SIG-M5 treated with dmso at 0.1 percent for 504 hours (cell line): ENCODE measurements at regions not wholly inside any gene's neighbourhood (a gene's known extent, or its start where the extent isn't known, plus 50 kb on each side); places are given as distances from the start of the nearest gene placed in this dataset.

Experiments used
- DNase-seq: peaks from one replicate; lab custom pipeline; 2025; ENCODE audit not compliant: unreplicated experiment; lab: John Stamatoyannopoulos, UW

DNA sequence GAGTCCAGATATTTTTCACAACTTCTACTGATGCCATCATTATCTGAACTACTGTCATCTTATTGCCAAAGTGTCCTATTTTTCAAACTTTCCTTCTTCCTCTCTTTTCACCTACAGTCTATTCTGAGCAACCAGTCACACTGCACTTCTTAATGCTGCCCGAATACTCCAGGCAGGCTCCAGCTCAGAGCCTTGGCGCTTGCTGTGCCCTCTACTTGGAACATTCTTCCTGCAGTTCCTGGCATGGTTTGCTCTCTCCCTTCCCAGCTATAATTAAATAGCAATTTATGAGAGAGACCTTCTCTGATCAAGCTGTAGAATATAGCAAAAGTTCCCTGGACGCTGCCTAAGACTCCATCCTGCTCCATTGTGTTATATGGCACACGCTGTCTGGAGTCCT is 831.6 kb downstream of the QKI start:
- no peak for DNase-seq

DNA sequence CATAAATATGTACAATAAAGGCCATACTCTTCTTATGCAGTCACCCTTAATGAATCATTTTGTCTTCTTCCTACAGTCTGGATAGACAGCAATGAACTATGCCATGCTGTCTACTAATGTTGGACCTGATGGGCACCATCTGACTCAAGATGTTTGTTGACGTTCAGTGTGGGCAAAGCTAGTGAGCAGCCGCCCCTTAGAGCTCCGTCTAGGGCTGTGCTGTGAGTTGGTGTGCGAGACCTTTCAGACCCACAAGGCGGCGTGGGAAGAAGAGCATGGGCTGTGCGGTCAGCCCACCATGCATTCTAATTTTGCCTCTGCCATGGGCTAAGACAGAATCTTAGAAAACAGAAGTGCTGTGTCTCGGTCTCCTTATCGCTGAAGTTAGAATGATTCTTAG is 829.4 kb downstream of the QKI start:
- DNase-seq, result no peak

DNA sequence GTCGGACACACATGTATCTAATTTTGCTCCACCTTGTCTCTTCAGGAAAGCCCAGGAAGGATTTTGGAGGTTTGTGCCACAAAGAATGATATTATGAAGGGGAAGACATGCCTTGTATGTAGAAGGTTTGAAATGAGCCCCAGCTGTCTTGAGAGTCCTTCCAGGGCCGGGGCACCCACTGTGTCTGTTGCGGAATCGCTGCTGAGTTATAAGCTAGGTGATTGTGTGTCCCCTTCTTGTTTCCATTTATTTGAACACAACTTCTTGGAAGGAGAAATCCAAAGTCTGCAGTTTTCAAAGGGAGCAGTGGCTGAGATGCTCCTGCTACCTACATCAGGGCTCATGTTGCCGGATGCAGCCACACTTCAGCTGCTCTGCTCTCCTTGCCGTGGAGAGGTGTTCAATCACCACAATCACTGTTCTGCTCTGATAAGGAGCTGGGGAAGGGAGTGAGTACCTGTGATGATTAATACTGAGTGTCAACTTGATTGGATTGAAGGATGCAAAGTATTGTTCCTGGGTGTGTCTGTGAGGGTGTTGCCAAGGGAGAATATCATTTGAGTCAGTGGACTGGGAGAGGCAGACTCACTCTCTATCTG is 828.6 kb downstream of the QKI start:
- no peak for DNase-seq

DNA sequence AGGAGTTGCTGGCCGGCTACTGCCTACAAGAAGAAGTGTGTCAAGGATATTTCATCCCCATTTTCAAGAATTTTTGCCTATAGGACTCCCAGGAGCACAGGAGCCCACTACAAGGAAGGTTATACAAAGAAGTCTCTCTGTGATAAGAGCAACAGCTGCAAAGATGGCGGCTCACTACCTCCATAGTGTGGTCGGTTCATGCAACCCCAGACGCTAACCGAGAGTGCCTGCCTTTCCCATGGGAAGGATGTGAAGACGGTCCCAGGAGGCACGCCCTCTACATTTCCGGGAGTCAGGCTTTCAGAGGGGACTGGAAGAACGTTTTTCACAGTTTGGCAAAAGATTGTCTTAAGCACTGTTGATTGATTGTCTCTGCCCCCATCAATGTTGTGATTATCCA is 816.3 kb downstream of the QKI start:
- DNase-seq, result no peak

DNA sequence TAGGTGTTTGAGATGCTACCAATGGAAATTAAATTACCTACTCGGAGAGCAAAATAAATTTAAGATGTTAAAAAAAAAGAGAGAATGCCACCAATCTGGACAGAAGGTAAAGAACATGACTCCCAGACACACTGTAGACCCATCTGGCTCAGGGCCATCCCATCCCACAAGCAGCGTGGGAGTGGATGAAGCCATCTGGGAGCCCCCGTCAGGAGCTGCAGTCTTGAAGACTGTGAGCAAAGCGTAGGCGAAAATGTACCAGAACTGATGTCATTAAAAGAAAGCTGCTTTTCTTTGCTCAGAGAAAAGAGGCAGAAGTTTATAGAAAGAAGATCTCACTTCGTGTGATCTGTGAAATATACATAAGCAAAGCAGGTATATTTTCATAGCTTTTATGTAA is 815.7 kb downstream of the QKI start:
- no peak for DNase-seq

DNA sequence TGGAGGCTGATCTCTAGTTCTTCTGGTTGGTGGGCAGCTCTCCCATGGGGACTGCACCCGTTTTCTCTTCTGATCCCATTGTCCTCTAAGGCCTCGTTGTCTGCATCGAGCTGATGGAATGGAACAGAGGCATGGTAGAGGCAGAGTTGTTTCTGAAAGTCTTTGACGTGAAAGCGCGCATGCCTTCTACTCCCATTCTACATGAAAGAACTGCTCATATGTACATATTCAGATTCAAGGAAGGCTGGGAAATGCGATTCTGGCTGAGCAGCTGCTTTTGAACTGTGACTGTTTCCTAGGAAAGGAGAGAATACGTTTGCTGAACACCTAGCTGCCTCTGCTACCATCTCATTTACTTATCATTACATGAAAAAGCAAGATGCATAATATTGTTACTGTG is 815.2 kb downstream of the QKI start:
- DNase-seq, result no peak

DNA sequence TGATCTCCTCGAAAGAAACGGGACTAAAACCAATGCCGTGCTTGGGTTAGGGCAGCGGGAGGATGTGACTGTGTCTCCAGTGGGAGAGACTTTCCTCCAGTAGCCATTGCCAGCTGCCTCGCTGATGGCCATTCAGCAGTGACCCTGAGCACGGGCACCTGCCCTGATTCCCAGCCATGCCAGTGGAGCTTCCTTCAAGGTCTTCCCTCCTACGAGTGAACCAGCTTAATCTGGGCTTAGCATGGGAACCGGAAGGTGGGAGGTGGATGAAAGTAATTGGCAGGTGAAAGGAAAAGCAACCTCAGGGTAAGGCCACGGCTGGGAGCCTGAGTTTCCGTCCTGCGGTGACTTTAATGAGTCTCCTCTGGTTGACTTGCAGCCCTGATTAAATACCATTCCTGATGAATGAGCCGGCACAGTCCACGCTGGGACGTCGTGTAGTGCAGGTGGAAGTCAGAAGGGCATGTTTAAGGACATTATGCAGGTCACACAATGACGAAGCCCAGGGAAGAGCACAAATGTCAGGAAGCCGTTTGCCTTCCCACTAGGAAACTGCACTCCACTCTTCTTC is 813.5 kb downstream of the QKI start:
- no peak for DNase-seq

DNA sequence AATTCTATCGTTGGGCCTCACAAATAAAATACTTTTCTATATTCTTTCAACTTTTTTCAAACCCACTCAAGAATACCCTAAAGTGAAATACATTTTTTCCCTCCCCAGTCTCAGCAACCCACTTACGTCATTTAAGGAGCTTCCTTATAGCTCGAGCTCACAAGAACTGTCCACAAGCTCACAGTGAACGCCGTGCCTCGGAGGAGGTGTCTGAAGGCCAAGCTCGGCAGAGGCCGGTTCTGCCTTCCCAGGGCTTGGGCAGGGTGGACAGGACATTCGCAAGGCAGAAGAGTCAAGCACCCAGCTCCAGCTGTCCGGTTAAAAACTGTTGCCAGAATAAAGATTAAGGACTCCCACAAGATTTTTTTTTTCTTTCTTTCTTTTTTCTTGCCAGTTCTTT is 802.3 kb downstream of the QKI start:
- no peak for DNase-seq

DNA sequence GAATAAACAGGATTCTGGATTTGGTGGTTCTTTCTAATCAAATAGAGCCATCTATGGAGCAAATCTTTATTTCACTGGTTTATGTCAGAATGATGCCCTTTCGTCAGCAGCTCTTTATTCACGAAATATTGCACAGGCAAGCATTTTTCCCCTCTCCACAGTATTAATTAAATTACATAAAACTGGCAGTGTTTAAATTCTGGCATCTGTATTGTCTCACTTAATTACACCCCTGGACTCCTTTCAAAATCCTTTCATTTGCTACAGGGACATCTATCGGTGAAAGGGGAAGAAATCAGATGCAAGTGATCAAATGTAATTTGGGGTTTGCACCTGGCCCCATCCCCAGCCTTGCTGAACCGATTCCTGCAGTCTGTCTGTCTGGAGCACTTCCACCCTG is 801.9 kb downstream of the QKI start:
- no peak for DNase-seq

DNA sequence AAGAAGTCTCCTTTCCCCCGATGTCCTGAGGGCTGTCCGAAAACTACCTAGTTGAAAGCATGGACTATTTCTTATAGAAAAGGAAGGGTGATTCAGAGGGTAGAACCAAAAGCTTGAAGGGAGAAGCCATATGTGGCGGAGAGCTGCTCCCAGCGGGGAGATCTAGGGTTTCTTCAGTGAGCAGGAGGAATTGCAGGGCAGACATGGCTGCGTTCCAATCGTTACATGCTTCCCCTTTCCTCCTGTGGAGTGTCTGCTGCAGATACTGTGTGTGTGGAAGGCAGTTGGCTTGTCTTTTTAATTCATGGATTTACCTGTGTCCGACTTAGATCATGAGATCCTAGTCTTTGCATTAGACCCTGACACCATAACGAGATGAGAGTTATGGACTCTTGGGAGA is 799.5 kb downstream of the QKI start:
- DNase-seq, result no peak

DNA sequence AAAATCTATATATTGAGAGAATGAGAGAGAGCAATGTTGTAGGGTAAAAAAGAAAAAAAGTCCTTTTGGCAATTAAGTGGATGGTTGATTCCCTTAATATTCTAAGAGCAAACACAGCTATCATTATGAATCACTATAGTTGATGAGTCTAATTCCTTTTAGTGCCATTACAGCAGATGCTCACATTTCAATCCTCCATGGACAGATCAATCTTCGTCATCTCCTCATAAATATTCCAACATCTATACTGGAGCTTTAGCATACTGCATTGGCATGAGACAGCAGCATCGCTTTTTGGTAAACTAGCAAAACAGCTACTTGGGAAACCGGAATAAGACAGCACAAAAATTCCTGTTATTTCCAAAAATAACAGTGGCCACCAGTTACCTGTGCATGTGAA is 796.7 kb downstream of the QKI start:
- no peak for DNase-seq

DNA sequence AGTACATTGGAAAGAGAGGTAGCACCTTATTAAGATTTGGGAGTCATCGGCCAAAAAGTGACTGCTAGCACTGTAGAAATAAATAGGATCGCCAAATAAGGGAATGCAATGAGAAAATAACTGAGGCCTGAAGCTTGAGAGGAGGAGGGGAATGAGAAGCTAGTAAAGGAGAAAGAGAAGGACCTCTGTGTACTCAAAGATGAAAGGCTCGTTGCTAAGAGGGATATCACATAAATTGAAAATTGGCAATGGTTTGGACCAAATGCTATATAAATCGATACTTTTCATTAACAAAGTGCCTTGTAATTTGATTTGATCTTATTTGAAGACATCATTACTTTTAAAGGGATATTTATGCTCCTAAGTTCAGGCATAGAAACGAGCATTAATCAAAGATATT is 796.3 kb downstream of the QKI start:
- no peak for DNase-seq

DNA sequence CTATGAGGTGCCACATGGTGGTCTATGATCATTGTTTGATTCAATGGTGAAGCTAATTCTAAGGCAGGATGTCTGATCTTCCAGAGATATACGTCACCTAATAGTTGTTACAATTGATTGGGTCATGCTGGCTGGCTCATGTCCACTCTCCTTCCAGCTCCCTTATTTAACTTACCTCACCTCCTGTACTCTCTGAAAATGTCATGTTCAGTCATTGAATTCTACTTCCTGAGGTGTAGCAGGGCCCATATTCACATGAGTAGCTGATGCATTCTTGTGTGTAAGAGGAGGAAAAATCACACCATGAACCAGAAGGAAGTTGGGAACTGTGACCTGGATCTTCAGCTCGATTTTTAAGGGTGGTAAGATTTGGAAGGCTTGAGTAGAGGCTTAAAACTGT is 795.8 kb downstream of the QKI start:
- DNase-seq, result no peak

DNA sequence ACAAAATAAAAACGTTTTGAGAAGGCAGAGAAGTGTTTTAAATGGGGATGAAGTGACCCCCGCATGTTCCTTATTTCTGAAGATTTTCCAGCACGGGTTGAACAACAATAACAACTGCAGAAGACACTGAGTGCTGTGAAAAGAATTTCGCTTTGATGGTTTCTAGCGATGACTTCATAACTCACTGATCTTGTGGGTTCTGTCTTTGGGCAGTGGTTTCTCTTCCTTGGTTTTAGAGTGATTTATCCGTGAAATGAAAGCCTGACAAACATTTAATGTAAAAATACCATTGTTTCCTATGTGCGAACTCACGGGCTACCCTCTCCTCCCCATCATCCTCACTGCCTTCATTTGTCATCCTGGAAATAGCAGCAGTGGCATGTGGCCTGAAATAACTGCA is 793.9 kb downstream of the QKI start:
- DNase-seq, result no peak

DNA sequence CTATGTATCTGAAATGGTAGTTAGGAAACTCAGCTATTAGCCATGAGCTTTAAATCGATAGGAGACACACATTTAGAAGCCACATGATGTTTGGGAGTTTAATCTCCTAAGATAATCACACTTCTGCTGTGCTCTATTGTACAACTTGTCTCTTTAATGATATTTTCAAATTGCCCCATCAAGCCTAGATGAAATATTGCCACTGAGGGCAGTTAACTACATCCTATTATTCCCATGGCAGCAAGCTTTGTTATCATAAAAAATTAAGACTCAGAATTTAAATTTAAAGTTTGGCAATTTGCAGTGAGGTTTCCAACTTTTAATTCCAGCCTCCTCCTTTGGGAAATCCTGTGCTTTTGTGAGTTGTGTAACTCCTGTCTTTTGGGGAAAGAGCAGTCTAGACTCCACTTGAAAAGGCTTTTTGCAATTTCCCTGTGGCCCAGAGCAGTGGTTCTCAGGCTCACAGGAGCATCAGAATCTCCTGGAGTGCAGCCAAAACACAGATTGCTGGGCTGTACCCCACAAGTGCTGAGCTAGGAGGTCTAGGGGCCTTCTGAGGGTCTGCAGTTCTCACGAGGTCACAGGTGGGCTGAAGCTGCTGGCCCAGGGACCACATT is 792.4 kb downstream of the QKI start:
- DNase-seq, result no peak

DNA sequence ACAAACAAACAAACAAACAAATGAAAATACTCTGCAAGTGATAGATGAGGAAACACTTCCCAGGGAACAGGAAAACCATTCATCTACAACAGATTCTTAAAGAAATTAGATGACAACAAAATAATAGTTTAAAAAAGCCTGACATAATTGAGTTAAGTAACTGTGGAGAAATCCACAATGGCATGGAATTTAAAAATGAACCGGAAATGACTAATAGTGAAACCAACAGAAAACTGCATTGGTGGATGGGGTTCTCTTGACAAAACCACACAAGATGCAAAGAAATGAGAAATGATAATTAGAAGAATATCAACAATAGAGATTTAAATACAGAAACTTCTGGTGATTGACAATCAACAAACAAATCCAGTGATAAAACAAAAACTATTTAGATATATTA is 785.6 kb downstream of the QKI start:
- no peak for DNase-seq

DNA sequence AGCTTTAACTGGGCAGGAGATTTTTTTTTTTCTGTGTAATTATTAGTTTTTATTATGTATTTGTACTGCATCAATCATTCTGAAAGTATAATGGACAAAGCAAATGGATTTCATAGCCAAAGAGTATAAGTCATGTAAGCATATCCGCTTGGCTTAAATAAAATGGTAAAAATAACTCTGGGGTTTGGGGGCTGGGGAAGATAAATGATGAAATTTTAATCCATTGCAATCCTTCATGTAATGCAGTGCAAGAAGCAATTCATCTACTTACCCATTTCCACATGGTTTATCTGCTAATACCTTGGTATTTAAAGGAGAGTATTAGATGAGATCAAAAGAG is 781.4 kb downstream of the QKI start:
- DNase-seq, result no peak

DNA sequence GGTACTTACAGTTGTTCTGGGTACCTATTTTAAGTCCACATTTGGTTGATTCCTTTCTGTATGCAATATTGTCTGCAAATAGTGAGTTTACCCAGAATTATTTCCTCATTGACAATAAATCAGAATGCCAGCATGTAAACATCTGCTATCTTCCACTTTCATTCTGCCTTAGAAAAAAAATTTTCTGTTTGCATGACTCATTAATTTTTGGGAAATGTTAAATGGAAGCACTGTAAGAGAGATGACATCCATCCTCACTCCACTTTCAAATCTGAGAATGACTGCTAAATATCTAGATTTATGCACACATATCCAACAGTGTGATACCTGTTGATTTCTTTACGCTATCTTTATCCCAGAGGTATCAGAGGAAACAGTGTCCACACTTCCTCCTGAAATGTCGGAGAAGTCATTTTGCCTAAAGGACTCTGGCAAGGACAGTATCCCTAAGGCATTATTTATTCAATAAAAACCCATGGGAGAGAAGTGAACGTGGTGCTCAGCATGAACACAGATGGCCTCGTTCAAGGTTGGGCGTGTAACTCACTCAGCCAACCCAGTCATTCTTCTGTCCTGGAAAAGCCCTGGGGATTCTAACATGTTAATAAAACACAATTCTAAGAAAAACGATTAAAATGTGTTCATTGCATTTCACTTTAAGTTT is 780.9 kb downstream of the QKI start:
- DNase-seq, result no peak

DNA sequence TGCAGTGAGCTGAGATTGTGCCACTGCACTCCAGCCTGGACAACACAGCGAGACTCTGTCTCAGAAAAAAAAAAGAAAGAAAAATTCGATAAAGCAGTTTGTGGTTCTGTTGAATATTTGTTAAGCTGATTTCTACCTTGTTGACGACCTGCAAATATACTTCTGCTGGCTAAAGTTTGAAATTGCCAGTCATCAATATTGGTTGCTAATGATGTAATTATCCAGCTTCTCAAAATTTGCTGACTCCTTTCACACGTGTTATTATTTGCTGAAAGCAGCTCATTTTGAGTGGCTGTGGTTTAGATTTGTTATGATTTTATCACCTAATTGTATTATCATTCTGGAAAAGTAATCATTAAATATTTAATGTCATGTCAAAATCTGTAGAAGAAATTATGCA is 774.3 kb downstream of the QKI start:
- DNase-seq, result no peak

DNA sequence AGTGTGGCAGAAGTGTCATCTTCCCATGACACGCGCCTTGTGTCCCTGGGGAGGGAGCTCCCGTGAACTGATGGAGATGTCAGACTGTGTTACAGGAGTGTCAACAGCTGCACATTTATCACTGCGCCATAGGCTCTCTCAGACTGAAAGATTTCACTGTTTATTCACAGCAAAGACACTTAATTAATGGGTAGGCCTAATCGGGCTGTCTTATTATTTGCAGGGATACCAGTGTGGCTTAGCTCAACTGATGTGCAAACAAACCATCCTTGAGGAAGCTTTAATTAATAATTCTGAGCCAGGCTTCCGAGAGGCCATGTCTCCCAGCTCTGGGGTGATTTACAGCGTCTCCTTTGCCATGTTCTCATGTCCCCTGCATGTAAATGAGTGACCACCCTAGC is 771.0 kb downstream of the QKI start:
- DNase-seq, result no peak

DNA sequence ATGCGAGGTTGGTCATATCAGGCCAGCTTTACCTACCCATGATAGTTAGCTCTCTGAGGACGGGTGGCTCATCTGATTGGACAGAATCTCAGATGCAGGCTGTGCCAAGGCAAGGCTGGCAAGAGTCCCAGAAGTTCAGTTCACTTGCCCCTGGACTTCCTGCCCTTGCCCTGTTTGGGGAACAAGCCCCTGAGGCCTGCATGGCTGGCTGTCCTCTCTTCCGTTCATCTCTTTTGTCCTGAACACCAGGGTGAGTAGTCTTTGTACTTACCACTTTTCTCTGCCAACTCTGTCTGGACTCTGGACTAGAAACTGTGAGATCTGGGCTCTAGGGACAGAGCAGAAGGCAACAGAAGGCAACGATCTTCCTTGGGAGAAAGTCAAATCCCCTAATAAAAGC is 769.9 kb downstream of the QKI start:
- DNase-seq, result no peak

DNA sequence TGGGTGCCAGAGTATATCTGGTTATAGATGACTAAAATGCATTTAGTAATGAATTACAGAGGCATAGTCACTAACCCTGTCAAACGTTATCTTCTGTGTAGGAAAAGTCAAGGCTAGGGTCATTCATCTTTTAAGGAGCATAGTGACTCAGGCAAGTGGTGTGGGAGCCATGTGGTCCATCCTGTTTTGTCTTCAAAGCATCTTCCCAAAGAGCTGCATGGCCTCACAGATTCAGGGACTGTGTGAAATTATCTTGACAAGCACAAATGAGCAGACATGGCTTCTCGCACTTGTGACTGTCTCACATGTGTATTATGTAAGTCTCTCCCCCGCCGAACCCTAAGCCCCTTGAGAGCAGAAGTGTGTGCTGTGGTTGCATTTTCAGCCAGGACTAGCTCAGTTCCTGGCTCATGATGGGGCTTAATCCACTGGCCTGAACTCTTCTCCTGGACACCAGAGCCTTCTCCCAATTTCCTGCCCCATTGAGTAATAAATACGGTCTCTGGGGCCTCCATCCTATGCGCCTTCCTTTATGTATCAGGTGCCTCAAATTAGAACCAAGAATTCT is 769.1 kb downstream of the QKI start:
- no peak for DNase-seq
